H1 (cell line): ENCODE measurements at regions not wholly inside any gene's neighbourhood (a gene's known extent, or its start where the extent isn't known, plus 50 kb on each side); places are given as distances from the start of the nearest gene placed in this dataset.
"Not testable (repeated sequence)": the region's sequence is repeated elsewhere in the genome, so short reads cannot be mapped to it uniquely, and the experiment has no call there.

Experiments
- CTCF ChIA-PET: fragments of 300-600 bp; sonication (Branson Sonifier 250); formaldehyde crosslinking; loops from one replicate; lab custom pipeline; 2021; ENCODE audit not compliant: partially characterized antibody; lab: Charles Lee
- POLR2A ChIA-PET: fragments of 300-600 bp; sonication (Branson Sonifier 250); formaldehyde crosslinking; loops from one replicate; lab custom pipeline; 2021; ENCODE audit warnings: inconsistent platforms; ENCODE audit not compliant: partially characterized antibody; lab: Charles Lee
- DNase-seq, 2 experiments: peaks; one replicate each; pipeline versions ENCODE4 v3.0.0 to v3.0.0-alpha.2; 2010 to 2022; ENCODE audit warnings: low spot score in 2 of 2, low read depth in 1 of 2, mixed read lengths in 1 of 2
- FAIRE-seq: peaks from 2 replicates; lab custom pipeline; 2011; peaks lifted over from hg19 to GRCh38; lab: Jason Lieb, UNC
- H2AFZ ChIP-seq: 2 replicates; pipeline ENCODE4 v1.8.1; 2012; ENCODE audit warnings: low read length, inconsistent platforms
- H2AK5ac ChIP-seq: 2 replicates; pipeline ENCODE4 v1.6.1; 2013; ENCODE audit warnings: low read depth, low read length
- H2BK120ac ChIP-seq: replicated peaks from 2 replicates; pipeline ENCODE3; 2013; ENCODE audit warnings: low read depth, low read length, inconsistent platforms
- H2BK12ac ChIP-seq: 2 replicates; pipeline ENCODE4 v1.6.1; 2013; ENCODE audit warnings: low read depth, low read length
- H2BK15ac ChIP-seq: 2 replicates; pipeline ENCODE4 v1.6.1; 2013; ENCODE audit warnings: low read length
- H2BK20ac ChIP-seq: 2 replicates; pipeline ENCODE4 v1.6.1; 2013; ENCODE audit warnings: low read length
- H2BK5ac ChIP-seq: 2 replicates; pipeline ENCODE4 v1.6.1; 2013; ENCODE audit warnings: low read depth, low read length
- H3K14ac ChIP-seq: 2 replicates; pipeline ENCODE4 v1.6.1; 2013; ENCODE audit warnings: inconsistent platforms; ENCODE audit not compliant: insufficient read length
- H3K18ac ChIP-seq: 2 replicates; pipeline ENCODE4 v1.6.1; 2013; ENCODE audit warnings: low read length; ENCODE audit errors: extremely low read depth
- H3K23ac ChIP-seq: 2 replicates; pipeline ENCODE4 v1.6.1; 2013; ENCODE audit warnings: inconsistent platforms; ENCODE audit not compliant: insufficient read length
- H3K23me2 ChIP-seq: 2 replicates; pipeline ENCODE4 v1.6.1; 2013; ENCODE audit warnings: low read depth, low read length
- H3K27ac ChIP-seq: 2 replicates; pipeline ENCODE4 v1.6.1; 2011; ENCODE audit warnings: low read depth, low read length, inconsistent platforms
- H3K27me3 ChIP-seq, 4 experiments: replicated peaks in 1 of 4; 1 replicate in 1 of 4; 2 replicates in 3 of 4; pipeline versions ENCODE4 v1.6.1 to v1.8.1; 2011 to 2013; ENCODE audit warnings: low read length in 3 of 4, mild to moderate bottlenecking in 3 of 4, inconsistent platforms in 2 of 4, mixed read lengths in 2 of 4, moderate library complexity in 1 of 4; ENCODE audit not compliant: control insufficient read depth in 3 of 4, insufficient read depth in 3 of 4; ENCODE audit errors: extremely low read depth in 1 of 4
- H3K36me3 ChIP-seq, 4 experiments: 2 replicates each; pipeline versions ENCODE4 v1.6.1 to v1.8.1; 2011 to 2013; ENCODE audit warnings: mild to moderate bottlenecking in 4 of 4, low read length in 3 of 4, moderate library complexity in 2 of 4, control low read depth in 1 of 4, inconsistent platforms in 1 of 4; ENCODE audit not compliant: insufficient read depth in 4 of 4, control insufficient read depth in 2 of 4
- H3K4ac ChIP-seq: replicated peaks from 2 replicates; pipeline ENCODE3; 2013; ENCODE audit warnings: low read length, low read depth, mixed read lengths, inconsistent platforms; ENCODE audit not compliant: insufficient read length
- H3K4me1 ChIP-seq, 4 experiments: replicated peaks in 1 of 4; 1 replicate in 1 of 4; 2 replicates in 3 of 4; pipeline versions ENCODE4 v1.6.1 to v1.8.1; 2011 to 2013; ENCODE audit warnings: low read length in 3 of 4, inconsistent platforms in 2 of 4, mixed read lengths in 1 of 4; ENCODE audit not compliant: insufficient read depth in 4 of 4, control insufficient read depth in 3 of 4
- H3K4me2 ChIP-seq, 2 experiments: 2 replicates each; pipeline versions ENCODE4 v1.6.1 to v1.8.1; 2011 to 2013; ENCODE audit warnings: low read depth in 2 of 2, low read length in 2 of 2, control low read depth in 1 of 2, inconsistent platforms in 1 of 2, mild to moderate bottlenecking in 1 of 2; ENCODE audit not compliant: insufficient read depth in 1 of 2
- H3K4me3 ChIP-seq, 4 experiments: fragments of 200-600, 300-600 bp in 1 of 4; sonication (generic), shearing (Covaris generic), sonication (Bioruptor Twin) in 1 of 4; 2 replicates each; pipeline versions ENCODE4 v1.5.1 to v1.8.1; 2011 to 2016; ENCODE audit warnings: low read length in 4 of 4, low read depth in 3 of 4, control low read depth in 2 of 4, inconsistent platforms in 2 of 4, mild to moderate bottlenecking in 2 of 4, mixed read lengths in 1 of 4, moderate library complexity in 1 of 4; ENCODE audit not compliant: insufficient read depth in 2 of 4; ENCODE audit errors: extremely low read depth in 1 of 4
- H3K56ac ChIP-seq: replicated peaks from 2 replicates; pipeline ENCODE3; 2013; ENCODE audit warnings: low read depth, mild to moderate bottlenecking, mixed read lengths, low read length, inconsistent platforms; ENCODE audit not compliant: insufficient read length
- H3K79me1 ChIP-seq: 2 replicates; pipeline ENCODE4 v1.6.1; 2013; ENCODE audit warnings: low read depth, low read length, control low read depth
- H3K79me2 ChIP-seq, 2 experiments: 2 replicates each; pipeline versions ENCODE4 v1.6.1 to v1.8.1; 2012 to 2013; ENCODE audit warnings: low read length in 2 of 2, mild to moderate bottlenecking in 2 of 2, inconsistent platforms in 1 of 2; ENCODE audit not compliant: insufficient read depth in 2 of 2, control insufficient read depth in 1 of 2
- H3K9ac ChIP-seq, 4 experiments: replicated peaks in 1 of 4; 1 replicate in 1 of 4; 2 replicates in 3 of 4; pipeline versions ENCODE4 v1.6.1 to v1.8.1; 2011 to 2013; ENCODE audit warnings: low read depth in 3 of 4, low read length in 3 of 4, control low read depth in 2 of 4, mild to moderate bottlenecking in 2 of 4, moderate library complexity in 2 of 4, inconsistent platforms in 1 of 4; ENCODE audit errors: extremely low read depth in 1 of 4
- H3K9me3 ChIP-seq, 2 experiments: 2 replicates each; pipeline versions ENCODE4 v1.6.1 to v1.8.1; 2012 to 2013; ENCODE audit warnings: mild to moderate bottlenecking in 2 of 2, moderate library complexity in 2 of 2, control low read depth in 1 of 2, inconsistent platforms in 1 of 2, low read depth in 1 of 2, low read length in 1 of 2, mixed read lengths in 1 of 2; ENCODE audit not compliant: insufficient read depth in 2 of 2
- H4K20me1 ChIP-seq, 2 experiments: replicated peaks in 1 of 2; 2 replicates each; pipeline versions ENCODE3 to v1.8.1; 2011 to 2013; ENCODE audit warnings: inconsistent platforms in 2 of 2, low read length in 2 of 2, mild to moderate bottlenecking in 1 of 2; ENCODE audit not compliant: insufficient read depth in 2 of 2, control insufficient read depth in 1 of 2
- H4K5ac ChIP-seq: 2 replicates; pipeline ENCODE4 v1.6.1; 2013; ENCODE audit warnings: low read length, low read depth, mixed read lengths, inconsistent platforms; ENCODE audit not compliant: insufficient read length
- H4K8ac ChIP-seq: 2 replicates; pipeline ENCODE4 v1.8.0; 2013; ENCODE audit warnings: mild to moderate bottlenecking, moderate library complexity, low read length, inconsistent platforms; ENCODE audit not compliant: insufficient read depth; ENCODE audit errors: extremely low read depth
- H4K91ac ChIP-seq: replicated peaks from 2 replicates; pipeline ENCODE3; 2013; ENCODE audit warnings: low read length, mixed read lengths, inconsistent platforms; ENCODE audit not compliant: insufficient read length
- WGBS, 2 experiments: shearing (Covaris generic) in 1 of 2; methylation state at CpG; one replicate each; pipeline versions ENCODE4 v1.1.6 to v1.1.7; 2013 to 2015; ENCODE audit warnings: low lambda C conversion rate in 2 of 2, mixed read lengths in 2 of 2, inconsistent platforms in 1 of 2, low coverage in 1 of 2, missing lambda C conversion rate in 1 of 2; ENCODE audit not compliant: insufficient replicate concordance in 2 of 2, insufficient coverage in 1 of 2, insufficient read length in 1 of 2; ENCODE audit errors: extremely low coverage in 1 of 2, missing lambda C conversion rate in 1 of 2; 5-methylcytosine and 5-hydroxymethylcytosine counted together

- H3K79me1 ChIP-seq, H3K36me3 ChIP-seq, H3K14ac ChIP-seq, H3K56ac ChIP-seq, FAIRE-seq, H3K9ac ChIP-seq, H3K9me3 ChIP-seq, H2AFZ ChIP-seq, H3K4ac ChIP-seq, H3K79me2 ChIP-seq, H3K4me3 ChIP-seq, H4K20me1 ChIP-seq, H4K91ac ChIP-seq, DNase-seq, H4K8ac ChIP-seq, H2BK5ac ChIP-seq, H2AK5ac ChIP-seq, H3K23me2 ChIP-seq, H3K18ac ChIP-seq, H3K4me1 ChIP-seq, H3K23ac ChIP-seq, H2BK12ac ChIP-seq, H3K27ac ChIP-seq, H3K4me2 ChIP-seq, H2BK120ac ChIP-seq, H3K27me3 ChIP-seq, H4K5ac ChIP-seq, H2BK15ac ChIP-seq: not testable (repeated sequence)
- ChIA-PET CTCF (interaction anchor here (0.8 to 1.4 kb wide), 3 partner anchors 9 to 15 kb away, joined by 3 to 9 read pairs (median 3); no protein-coding TSS in a partner anchor), POLR2A (interaction anchor here (0.8 to 8.8 kb wide), 6 partner anchors 10 to 74 kb away, joined by 3 to 136 read pairs (median 20); no protein-coding TSS in a partner anchor)
- H2BK20ac ChIP-seq, result 0 out of 2 replicates have a peak overlapping the region, but pooled peaks have one; percentile 61
- WGBS, 2 experiments, result 87% methylated on average over 5 of the region's 5 CpGs; no CpG with 5 or more reads in 1 of the 2 experiments
Measured at GRCh38 chr1:148336121-148336918, 146.8 kb downstream of the PPIAL4G start.
